Femur (tissue), 1 donor: ENCODE measurements at regions not wholly inside any gene's neighbourhood (a gene's known extent, or its start where the extent isn't known, plus 50 kb on each side); places are given as distances from the start of the nearest gene placed in this dataset.

Experiments used
- DNase-seq: peaks from one replicate; pipeline ENCODE4 v3.0.0-alpha.2; 2017

- DNase-seq = no peak
These were observed 1713.5 kb upstream of the ACO1 start for GRCh38 chr9:30670805-30671562.

DNA sequence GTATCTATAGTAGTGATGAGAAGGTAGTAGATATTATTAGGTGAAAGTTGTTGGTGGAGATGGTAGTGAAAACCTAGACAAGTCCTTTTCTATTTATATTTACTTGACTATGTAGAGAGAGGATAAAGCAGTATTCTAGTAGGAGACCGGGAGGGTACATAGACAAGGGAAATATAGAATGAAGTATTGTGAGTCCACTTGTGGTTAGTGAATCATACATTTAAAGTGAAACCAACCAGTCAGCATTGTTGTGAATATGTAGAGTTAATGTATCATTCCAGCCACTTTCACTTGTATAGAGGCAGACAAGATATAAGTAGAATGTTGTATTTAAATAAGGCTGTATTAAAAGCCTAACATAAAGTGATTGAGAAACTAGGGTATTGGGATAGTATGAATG, 1711.3 kb upstream of the ACO1 start:
- DNase-seq = no peak

GRCh38 chr9:30676651-30677050, 1707.8 kb upstream of the ACO1 start:
- no peak for DNase-seq

DNA sequence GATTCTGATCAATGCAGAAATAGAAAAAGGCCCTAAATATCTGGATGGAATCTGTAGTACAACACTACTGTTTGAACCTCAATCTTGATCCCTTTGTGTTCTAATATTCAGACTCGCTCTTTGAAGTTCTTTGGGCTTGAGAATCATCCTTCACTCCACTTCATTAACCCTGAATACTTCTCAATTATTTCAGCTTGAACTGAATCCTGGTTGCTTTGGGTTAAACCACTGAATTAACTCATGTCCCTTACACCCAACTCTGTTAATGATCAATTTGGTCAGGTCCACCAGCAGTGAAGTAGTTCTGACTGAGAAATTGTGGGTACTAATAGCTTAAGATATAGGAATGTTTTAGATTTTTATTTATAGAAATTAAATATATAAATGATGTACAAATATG, 1707.2 kb upstream of the ACO1 start:
- DNase-seq = no peak

DNA sequence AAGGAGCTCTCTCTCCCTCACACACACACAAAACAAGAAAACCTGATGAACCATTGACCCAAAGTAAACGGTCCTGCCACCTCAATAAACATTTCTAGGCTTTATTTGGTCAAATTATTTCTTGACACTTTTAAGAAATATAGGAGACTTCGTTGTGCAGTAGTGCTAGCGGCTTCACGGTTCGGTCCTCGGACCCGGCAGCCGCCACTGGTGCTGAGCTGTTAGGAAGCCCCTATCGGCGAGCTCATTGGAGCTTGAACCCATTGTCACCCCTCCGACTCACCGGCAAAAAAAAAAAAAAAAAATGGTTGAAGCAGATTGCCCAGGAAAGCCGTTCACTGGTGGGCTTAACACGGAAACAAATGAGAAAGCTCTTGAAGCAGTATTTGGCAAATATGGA, 1695.6 kb upstream of the ACO1 start:
- DNase-seq = no peak

- DNase-seq = no peak
These were observed 1686.5 kb upstream of the ACO1 start for GRCh38 chr9:30697958-30698357.

GRCh38 chr9:30711591-30711990, 1672.9 kb upstream of the ACO1 start:
- DNase-seq = no peak

DNA sequence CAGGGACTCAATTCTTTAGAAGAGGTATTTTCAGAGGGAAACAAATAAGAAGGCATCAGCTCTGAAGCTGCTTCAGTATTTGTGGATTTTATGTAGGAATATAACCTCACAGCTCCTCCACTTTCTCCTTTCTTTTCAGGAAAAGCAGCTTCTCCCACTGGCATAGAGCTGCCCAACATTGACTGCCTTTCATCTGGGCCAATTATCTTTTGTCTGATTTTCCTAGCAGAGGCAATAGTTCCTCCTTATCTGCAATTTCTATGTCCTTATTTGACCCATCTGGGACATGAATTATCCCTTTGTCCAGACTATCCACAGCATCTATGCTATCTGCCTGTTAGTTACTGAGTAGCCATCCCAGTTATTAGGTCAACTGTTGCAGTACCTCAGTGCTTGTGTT, 1671.2 kb upstream of the ACO1 start:
- DNase-seq = no peak

DNA sequence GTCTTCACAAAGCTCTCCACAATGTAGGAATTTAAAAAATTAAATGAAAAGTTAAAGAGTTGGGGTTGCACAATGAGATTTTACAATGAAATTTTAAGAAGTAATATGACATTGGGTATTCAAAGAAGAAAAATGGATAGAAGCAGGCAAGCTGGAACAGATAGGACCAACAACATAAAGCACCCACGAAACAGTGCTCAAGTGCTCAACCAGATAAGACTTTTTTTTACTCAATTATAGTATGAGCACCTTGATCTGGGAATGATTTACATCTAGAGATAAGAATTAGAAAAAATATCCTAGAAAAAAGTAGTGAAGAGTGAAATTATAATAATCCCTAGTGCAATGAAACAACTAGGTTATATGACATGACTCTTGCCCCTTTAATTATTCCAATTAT, 1670.1 kb upstream of the ACO1 start:
- no peak for DNase-seq

DNA sequence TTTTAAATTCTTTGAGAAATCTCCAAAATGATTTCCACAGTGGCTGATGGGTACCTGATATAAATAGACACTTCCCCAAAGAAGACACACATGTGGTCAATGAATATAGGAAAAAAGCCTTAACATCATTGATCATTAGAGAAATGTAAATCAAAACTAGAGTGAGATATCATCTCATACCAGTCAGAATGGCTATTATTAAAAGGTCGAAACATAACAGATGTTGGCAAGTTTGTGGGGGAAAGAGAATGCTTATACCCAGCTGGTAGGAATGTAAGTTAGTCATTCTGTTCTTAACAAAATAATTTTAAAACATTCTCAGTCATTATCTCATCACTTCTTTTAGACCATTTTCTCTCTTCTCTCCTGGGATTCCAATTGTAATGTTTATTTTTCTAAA, 1666.0 kb upstream of the ACO1 start:
- no peak for DNase-seq

- no peak for DNase-seq
These were observed 1662.4 kb upstream of the ACO1 start for GRCh38 chr9:30722065-30722464.

GRCh38 chr9:30723656-30724055, 1660.8 kb upstream of the ACO1 start:
- DNase-seq = no peak

- no peak for DNase-seq
These were observed 1652.4 kb upstream of the ACO1 start for GRCh38 chr9:30732060-30732459.

GRCh38 chr9:30744871-30745270, 1639.6 kb upstream of the ACO1 start:
- DNase-seq = no peak

GRCh38 chr9:30746589-30746988, 1637.9 kb upstream of the ACO1 start:
- DNase-seq = no peak

- DNase-seq = no peak
These were observed 1626.7 kb upstream of the ACO1 start for GRCh38 chr9:30757723-30758122.

DNA sequence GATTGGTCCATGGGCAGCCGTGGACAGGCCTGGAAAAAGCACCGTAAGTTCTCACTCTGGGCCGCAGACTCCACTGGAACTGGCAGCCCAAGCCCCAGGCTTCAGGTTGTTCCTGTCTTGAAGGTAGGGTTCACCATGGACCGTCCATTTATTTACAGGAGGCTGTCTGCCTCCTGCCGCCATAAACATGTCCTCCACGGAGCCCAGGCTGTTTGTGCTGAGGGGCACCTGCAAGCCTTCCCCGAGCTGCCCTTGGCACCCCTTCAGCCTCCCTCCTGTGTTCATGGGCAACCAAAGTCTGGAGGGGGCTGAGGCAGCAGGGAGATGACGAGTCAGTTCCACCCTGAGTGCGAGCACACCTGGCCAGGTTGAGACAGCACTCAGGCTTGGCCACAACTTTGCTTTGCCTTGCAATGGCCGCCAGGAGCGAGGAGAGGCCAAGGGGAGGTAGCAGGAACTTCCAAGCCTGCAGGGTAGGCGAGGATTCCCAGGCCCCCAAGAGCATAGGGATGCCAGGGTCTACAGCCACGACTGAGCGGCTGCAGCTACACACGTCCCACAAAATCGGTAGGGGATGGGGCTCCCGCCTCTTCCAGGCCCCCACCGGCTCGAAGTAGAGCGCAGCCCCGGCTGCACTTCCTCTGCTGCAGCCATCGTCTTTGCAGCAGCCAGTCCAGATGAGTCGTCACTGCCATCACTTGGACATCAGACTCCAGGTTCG, 1625.6 kb upstream of the ACO1 start:
- DNase-seq = no peak

DNA sequence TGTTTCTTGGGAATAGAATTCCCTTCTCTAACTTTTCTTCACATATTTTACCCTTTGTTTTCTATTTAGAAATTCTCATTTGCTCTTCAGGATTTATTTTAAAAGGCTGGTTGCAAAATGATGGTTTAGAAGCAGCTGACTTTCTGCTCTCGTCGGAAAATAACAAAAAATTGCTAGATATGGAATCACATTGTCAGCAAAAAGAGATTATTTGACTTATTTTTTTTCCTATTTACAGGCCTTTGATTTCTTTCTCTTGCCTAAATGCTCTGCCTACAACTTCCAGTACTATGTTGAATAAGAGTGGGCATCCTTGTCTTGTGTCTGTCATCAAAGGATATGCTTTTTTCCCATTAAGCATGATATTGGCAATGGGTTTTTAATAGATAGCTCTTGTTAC, 1619.1 kb upstream of the ACO1 start:
- no peak for DNase-seq

- DNase-seq = no peak
These were observed 1613.2 kb upstream of the ACO1 start for GRCh38 chr9:30771163-30771708.

- DNase-seq = no peak
These were observed 1612.7 kb upstream of the ACO1 start for GRCh38 chr9:30771760-30772159.

DNA sequence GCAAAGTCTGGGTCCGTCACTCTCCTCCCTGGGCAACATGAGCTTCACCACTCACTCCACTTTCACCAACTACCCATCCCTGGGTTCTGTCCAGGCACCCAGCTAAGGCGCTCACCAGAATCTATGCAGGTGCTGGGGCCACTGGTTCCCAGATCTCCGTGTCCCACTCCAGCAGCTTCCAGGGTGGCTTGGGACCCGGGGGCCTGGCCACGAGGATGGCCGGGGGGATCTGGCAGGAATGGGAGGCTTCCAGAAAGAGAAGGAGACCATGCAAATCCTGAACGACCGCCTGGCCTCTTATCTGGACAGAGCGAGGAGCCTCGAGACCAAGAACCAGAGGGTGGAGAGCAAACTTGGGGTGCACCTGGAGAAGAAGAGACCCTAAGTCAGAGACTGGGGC, 1611.0 kb upstream of the ACO1 start:
- DNase-seq = no peak

DNA sequence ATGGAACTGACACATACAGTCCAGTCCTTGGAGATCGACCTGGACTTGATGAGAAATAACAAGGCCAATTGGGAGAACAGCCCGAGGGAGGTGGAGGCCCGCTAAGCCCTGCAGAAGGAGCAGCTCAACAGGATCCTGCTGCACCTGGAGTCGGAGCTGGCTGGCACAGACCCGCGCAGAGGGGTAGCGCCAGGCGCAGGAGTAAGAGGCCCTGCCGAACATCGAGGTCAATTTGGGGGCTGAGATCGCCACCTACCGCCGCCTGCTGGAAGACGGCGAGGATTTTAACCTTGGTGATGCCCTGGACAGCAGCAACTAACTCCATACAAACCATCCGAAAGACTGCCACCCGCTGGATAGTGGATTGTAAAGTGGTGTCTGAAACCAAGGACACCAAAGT, 1610.1 kb upstream of the ACO1 start:
- DNase-seq = no peak

- DNase-seq = no peak
These were observed 1609.2 kb upstream of the ACO1 start for GRCh38 chr9:30775236-30775635.

- no peak for DNase-seq
These were observed 1587.7 kb upstream of the ACO1 start for GRCh38 chr9:30796764-30797163.
